ENCODE measurements at regions not wholly inside any gene's neighbourhood (a gene's known extent, or its start where the extent isn't known, plus 50 kb on each side); places are given as distances from the start of the nearest gene placed in this dataset.

- TF ChIP-seq, protein P1, sequence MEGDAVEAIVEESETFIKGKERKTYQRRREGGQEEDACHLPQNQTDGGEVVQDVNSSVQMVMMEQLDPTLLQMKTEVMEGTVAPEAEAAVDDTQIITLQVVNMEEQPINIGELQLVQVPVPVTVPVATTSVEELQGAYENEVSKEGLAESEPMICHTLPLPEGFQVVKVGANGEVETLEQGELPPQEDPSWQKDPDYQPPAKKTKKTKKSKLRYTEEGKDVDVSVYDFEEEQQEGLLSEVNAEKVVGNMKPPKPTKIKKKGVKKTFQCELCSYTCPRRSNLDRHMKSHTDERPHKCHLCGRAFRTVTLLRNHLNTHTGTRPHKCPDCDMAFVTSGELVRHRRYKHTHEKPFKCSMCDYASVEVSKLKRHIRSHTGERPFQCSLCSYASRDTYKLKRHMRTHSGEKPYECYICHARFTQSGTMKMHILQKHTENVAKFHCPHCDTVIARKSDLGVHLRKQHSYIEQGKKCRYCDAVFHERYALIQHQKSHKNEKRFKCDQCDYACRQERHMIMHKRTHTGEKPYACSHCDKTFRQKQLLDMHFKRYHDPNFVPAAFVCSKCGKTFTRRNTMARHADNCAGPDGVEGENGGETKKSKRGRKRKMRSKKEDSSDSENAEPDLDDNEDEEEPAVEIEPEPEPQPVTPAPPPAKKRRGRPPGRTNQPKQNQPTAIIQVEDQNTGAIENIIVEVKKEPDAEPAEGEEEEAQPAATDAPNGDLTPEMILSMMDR (IDR thresholded peaks at IDR 0.05; ENCODE audit: low read depth, low read length, missing control alignments): no peak
- H3K27ac ChIP-seq: no peak overlapping the region
- DNase-seq: no peak
- in situ Hi-C loops (cut with HindIII; ENCODE audit: low pct_ligation_motif_present, low sequenced_read_pairs): no loop called here
- H3K4me3 ChIP-seq (ENCODE audit: low read depth, low read length): no peak overlapping the region
- no peaks in the 10 kb centered on the region for H3K27me3 ChIP-seq (replicated peaks)
- no peaks in the 10 kb centered on the region for H3K36me3 ChIP-seq (replicated peaks)
Measured at GRCh38 chr7:25424855-25425254, 196.6 kb upstream of the NPVF start.

GRCh38 chr7:25427721-25428120 is 199.4 kb upstream of the NPVF start:
- Histone ChIP-seq H3K36me3 (replicated peaks) (no peaks in the 10 kb centered on the region), H3K27me3 (replicated peaks) (no peaks in the 10 kb centered on the region), H3K27ac (no peak overlapping the region), H3K4me3 (ENCODE audit: low read depth, low read length) (no peak overlapping the region)
- DNase-seq: no peak
- in situ Hi-C loops (cut with HindIII; ENCODE audit: low pct_ligation_motif_present, low sequenced_read_pairs): no loop called here
- TF ChIP-seq, protein P1 (IDR thresholded peaks at IDR 0.05; ENCODE audit: low read depth, low read length, missing control alignments): no peak

GRCh38 chr7:25429731-25430130 is 201.4 kb upstream of the NPVF start:
- no peak overlapping the region for H3K27ac ChIP-seq
- H3K4me3 ChIP-seq (ENCODE audit: low read depth, low read length): no peak overlapping the region
- H3K27me3 ChIP-seq (replicated peaks): no peaks in the 10 kb centered on the region
- in situ Hi-C loops (cut with HindIII; ENCODE audit: low pct_ligation_motif_present, low sequenced_read_pairs): no loop called here
- DNase-seq: no peak
- TF ChIP-seq, protein P1 (IDR thresholded peaks at IDR 0.05; ENCODE audit: low read depth, low read length, missing control alignments): no peak
- no peaks in the 10 kb centered on the region for H3K36me3 ChIP-seq (replicated peaks)

DNA sequence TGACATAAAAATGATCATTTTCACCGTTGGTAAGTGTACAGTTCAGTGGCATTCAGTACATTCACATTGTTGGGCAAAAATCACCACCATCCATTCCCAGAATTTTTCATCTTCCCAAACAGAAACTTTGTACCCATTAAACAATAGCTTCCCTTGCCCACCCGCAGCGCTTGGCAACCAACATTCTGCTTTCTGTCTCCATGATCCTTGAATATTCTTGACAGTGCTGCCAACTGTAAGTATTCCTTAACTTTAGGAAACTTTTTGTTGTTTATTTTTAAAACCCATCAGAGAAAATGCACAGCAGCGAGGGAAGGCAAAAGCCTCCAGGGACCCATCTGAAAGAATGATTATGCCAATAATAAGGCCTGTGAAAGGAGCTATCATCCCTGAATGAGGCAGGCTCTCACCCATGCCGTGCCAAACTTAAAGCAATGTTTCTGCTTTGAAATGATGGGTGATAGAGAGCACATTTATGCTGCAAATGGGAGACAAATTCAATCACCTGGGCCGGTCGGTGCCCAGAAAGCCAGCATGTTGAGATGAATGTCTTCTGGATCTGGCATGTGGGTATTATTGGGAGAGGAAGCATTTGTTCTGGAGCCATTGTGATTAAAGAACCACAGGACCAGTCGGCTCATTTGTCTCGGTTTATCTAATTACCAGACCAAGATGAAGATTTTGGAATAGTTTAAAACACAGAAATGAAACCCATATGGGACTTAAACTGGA is 202.1 kb upstream of the NPVF start:
- TF ChIP-seq, protein P1 (IDR thresholded peaks at IDR 0.05; ENCODE audit: low read depth, low read length, missing control alignments): no peak
- H3K4me3 ChIP-seq (ENCODE audit: low read depth, low read length): no peak overlapping the region
- no peaks in the 10 kb centered on the region for H3K27me3 ChIP-seq (replicated peaks)
- H3K36me3 ChIP-seq (replicated peaks): no peaks in the 10 kb centered on the region
- H3K27ac ChIP-seq: no peak overlapping the region
- in situ Hi-C loops (cut with HindIII; ENCODE audit: low pct_ligation_motif_present, low sequenced_read_pairs): no loop called here
- no peak for DNase-seq

GRCh38 chr7:25431956-25432450 is 203.7 kb upstream of the NPVF start:
- no peaks in the 10 kb centered on the region for H3K27me3 ChIP-seq (replicated peaks)
- no peaks in the 10 kb centered on the region for H3K36me3 ChIP-seq (replicated peaks)
- H3K4me3 ChIP-seq (ENCODE audit: low read depth, low read length): no peak overlapping the region
- in situ Hi-C loops (cut with HindIII; ENCODE audit: low pct_ligation_motif_present, low sequenced_read_pairs): no loop called here
- TF ChIP-seq, protein P1 (IDR thresholded peaks at IDR 0.05; ENCODE audit: low read depth, low read length, missing control alignments): no peak
- DNase-seq: no peak
- no peak overlapping the region for H3K27ac ChIP-seq

- no peak overlapping the region for H3K27ac ChIP-seq
- no peaks in the 10 kb centered on the region for H3K36me3 ChIP-seq (replicated peaks)
- H3K27me3 ChIP-seq (replicated peaks): no peaks in the 10 kb centered on the region
- no peak overlapping the region for H3K4me3 ChIP-seq (ENCODE audit: low read depth, low read length)
- in situ Hi-C loops (cut with HindIII; ENCODE audit: low pct_ligation_motif_present, low sequenced_read_pairs): no loop called here
- TF ChIP-seq, protein P1 (IDR thresholded peaks at IDR 0.05; ENCODE audit: low read depth, low read length, missing control alignments): no peak
- no peak for DNase-seq
Measured at GRCh38 chr7:25432807-25433206, 204.5 kb upstream of the NPVF start.

All from brain microvascular endothelial cell (primary cell).